Activated CD8-positive, alpha-beta T cell treated with anti-CD3 and anti-CD28 coated beads for 36 hours (primary cell): ENCODE measurements at regions not wholly inside any gene's neighbourhood (a gene's known extent, or its start where the extent isn't known, plus 50 kb on each side); places are given as distances from the start of the nearest gene placed in this dataset.

Source experiments
- ATAC-seq: fragments of 200-7000 bp; cut with Tn5 transposase; one replicate; pipeline ENCODE4 v1.10.0; 2021; ENCODE audit warnings: mild to moderate bottlenecking, moderate library complexity
- CTCF ChIA-PET: fragments of 350-600 bp; sonication (Branson Sonifier 250); formaldehyde crosslinking; loops from one replicate; lab custom pipeline; 2021; ENCODE audit warnings: antibody characterized with exemption; lab: Charles Lee
- POLR2A ChIA-PET: fragments of 350-600 bp; sonication (Branson Sonifier 250); formaldehyde crosslinking; loops from one replicate; lab custom pipeline; 2021; ENCODE audit warnings: antibody characterized with exemption; lab: Charles Lee
- DNase-seq: peaks from one replicate; pipeline ENCODE4 v3.0.0-alpha.2; 2020
- H3K27ac Mint-ChIP-seq: one replicate; pipeline ENCODE4 v1.8.0; 2021; ENCODE audit warnings: mild to moderate bottlenecking, mixed read lengths
- H3K27me3 Mint-ChIP-seq: one replicate; pipeline ENCODE4 v1.8.0; 2021; ENCODE audit warnings: mixed read lengths
- H3K36me3 Mint-ChIP-seq: one replicate; pipeline ENCODE4 v1.8.0; 2021; ENCODE audit warnings: low read depth, mixed read lengths
- H3K4me1 Mint-ChIP-seq: one replicate; pipeline ENCODE4 v1.8.0; 2021; ENCODE audit warnings: low read depth, mixed read lengths
- H3K4me3 Mint-ChIP-seq: one replicate; pipeline ENCODE4 v1.8.0; 2021; ENCODE audit warnings: mild to moderate bottlenecking, moderate library complexity, mixed read lengths
- H3K9me3 Mint-ChIP-seq: one replicate; pipeline ENCODE4 v1.8.0; 2021; ENCODE audit warnings: mixed read lengths
- intact Hi-C: fragments of 100-400 bp; cut with micrococcal nuclease; formaldehyde crosslinking; loops from one replicate; pipeline ENCODE4 v1.10.0; 2022
- TF ChIP-seq, protein P1 (sequence below): fragments of 200-600 bp; IDR thresholded peaks from one replicate; pipeline ENCODE4 v1.8.0; 2022; ENCODE audit warnings: antibody characterized with exemption, mild to moderate bottlenecking

DNA sequence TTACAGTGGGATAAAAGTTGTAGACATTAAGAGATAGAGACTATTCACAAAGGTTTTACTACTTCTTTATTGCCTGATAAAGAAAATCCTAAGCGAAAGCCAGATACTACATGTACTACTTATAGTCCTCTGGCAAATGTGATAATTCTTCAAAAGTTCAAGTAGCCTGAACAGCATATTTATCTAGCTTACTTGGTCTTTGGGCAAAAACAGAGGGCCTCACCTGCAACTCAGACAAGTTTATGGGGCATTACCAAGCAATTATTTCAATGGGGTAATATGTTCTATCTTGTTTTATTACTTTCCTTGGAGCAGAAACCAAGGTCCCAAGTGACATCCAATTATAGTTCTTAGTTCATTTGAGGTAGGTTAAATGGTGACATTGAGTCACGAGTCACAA is 390.1 kb upstream of the ARHGEF26 start:
- H3K36me3 Mint-ChIP-seq: peaks cover 2% of the 10 kb centered on the region
- intact Hi-C loops: no loop called here
- no peak overlapping the region for H3K4me3 Mint-ChIP-seq
- peaks cover 1% of the 10 kb centered on the region for H3K27me3 Mint-ChIP-seq
- peaks cover 12% of the 10 kb centered on the region for H3K9me3 Mint-ChIP-seq
- DNase-seq (no peak), ATAC-seq (no peak)
- CTCF ChIA-PET: no interaction called here
- H3K27ac Mint-ChIP-seq: no peak overlapping the region
- POLR2A ChIA-PET: no interaction called here
- no peaks in the 10 kb centered on the region for H3K4me1 Mint-ChIP-seq
- TF ChIP-seq, protein P1, sequence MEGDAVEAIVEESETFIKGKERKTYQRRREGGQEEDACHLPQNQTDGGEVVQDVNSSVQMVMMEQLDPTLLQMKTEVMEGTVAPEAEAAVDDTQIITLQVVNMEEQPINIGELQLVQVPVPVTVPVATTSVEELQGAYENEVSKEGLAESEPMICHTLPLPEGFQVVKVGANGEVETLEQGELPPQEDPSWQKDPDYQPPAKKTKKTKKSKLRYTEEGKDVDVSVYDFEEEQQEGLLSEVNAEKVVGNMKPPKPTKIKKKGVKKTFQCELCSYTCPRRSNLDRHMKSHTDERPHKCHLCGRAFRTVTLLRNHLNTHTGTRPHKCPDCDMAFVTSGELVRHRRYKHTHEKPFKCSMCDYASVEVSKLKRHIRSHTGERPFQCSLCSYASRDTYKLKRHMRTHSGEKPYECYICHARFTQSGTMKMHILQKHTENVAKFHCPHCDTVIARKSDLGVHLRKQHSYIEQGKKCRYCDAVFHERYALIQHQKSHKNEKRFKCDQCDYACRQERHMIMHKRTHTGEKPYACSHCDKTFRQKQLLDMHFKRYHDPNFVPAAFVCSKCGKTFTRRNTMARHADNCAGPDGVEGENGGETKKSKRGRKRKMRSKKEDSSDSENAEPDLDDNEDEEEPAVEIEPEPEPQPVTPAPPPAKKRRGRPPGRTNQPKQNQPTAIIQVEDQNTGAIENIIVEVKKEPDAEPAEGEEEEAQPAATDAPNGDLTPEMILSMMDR: no peak

DNA sequence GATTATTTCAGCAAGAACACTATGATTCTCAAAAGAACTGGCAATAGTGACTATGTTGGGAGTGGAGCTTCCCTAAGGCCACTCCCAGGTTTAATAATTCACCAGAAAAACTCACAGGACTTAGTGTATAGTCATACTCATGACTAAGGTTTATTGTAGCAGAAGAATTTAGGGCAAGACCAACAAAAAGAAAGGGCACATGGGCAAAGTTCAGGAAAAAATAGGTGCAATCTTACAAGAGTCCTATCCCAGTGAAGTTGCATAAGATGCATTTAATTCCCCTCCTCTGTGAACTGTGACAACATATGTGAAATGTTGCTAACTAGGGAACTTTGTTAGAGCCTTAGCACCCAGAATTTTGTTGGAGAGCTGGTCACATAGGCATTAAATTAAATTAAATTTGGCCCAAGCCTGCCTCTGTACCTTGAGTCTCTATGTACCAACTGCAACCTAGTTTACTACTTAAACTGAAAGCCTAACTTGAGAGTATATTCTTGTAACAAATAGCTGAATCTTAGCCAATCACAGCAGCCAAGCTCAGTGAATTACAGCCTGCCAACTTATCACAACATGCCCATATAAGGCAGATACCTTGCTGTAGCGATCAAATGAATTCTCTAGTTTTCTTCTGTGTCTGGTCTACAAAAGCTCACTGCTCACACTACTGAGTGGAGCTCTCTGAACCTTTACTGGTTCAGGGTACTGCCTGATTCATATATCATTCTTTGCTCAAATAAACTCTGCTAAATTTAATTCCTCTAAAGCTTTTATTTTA is 386.2 kb upstream of the ARHGEF26 start:
- DNase-seq (no peak), ATAC-seq (no peak)
- peaks cover 12% of the 10 kb centered on the region for H3K9me3 Mint-ChIP-seq
- CTCF ChIA-PET: interaction anchor here (1.3 kb wide), 1 partner anchor 13 kb away, joined by 4 read pairs; no protein-coding TSS in a partner anchor
- H3K4me1 Mint-ChIP-seq: no peaks in the 10 kb centered on the region
- TF ChIP-seq, protein P1: no peak
- H3K27ac Mint-ChIP-seq: no peak overlapping the region
- intact Hi-C loops: no loop called here
- H3K36me3 Mint-ChIP-seq: peaks cover 2% of the 10 kb centered on the region
- no peak overlapping the region for H3K4me3 Mint-ChIP-seq
- POLR2A ChIA-PET: no interaction called here
- H3K27me3 Mint-ChIP-seq: peaks cover 2% of the 10 kb centered on the region

DNA sequence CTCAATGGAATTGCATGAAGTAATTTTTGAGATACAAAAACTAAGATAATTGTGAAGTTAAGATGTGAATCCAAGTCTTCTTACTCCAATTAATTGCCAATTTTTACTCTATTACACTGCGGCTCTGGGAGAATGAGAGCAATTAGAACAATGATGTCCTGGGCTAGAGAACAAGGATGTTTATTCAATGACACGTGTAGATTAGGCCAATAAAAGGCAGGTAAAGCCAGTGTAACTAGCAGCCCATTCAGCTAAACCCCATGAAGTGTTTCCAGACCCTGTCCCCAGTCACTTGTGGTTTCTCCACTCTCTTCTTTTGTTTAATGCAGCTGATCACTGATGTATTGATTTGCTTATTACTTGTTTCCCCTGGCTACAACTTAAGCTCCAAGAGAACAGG is 381.1 kb upstream of the ARHGEF26 start:
- ChIA-PET POLR2A (no interaction called here), CTCF (no interaction called here)
- H3K27me3 Mint-ChIP-seq: peaks cover 2% of the 10 kb centered on the region
- intact Hi-C loops: no loop called here
- TF ChIP-seq, protein P1: no peak
- no peaks in the 10 kb centered on the region for H3K36me3 Mint-ChIP-seq
- no peak for ATAC-seq
- H3K4me1 Mint-ChIP-seq: no peaks in the 10 kb centered on the region
- H3K9me3 Mint-ChIP-seq: no peaks in the 10 kb centered on the region
- no peak for DNase-seq
- H3K27ac Mint-ChIP-seq: no peak overlapping the region
- H3K4me3 Mint-ChIP-seq: no peak overlapping the region

DNA sequence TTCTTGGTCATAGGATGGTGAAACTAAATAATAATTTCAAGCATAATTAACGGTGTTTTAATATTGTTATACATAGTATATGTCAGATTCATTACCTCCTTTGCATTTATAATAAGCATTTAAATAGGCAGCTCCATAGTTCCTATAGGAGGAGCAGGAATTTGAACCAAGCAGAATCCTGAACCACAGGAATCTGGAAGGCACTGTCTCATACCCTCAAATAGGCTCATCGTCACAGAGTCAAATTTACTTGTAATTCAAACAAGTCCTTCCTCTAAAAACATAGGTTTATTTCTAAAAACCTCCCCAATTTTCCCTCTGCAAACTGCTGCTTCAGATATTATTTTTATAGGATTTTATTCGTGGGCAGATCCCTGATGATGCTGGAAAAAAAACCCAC is 376.3 kb upstream of the ARHGEF26 start:
- H3K36me3 Mint-ChIP-seq: no peaks in the 10 kb centered on the region
- H3K27me3 Mint-ChIP-seq: no peaks in the 10 kb centered on the region
- TF ChIP-seq, protein P1: no peak
- H3K9me3 Mint-ChIP-seq: no peaks in the 10 kb centered on the region
- no peaks in the 10 kb centered on the region for H3K4me1 Mint-ChIP-seq
- no peak overlapping the region for H3K4me3 Mint-ChIP-seq
- POLR2A ChIA-PET: no interaction called here
- CTCF ChIA-PET: no interaction called here
- DNase-seq (no peak), ATAC-seq (no peak)
- H3K27ac Mint-ChIP-seq: no peak overlapping the region
- intact Hi-C loops: no loop called here

DNA sequence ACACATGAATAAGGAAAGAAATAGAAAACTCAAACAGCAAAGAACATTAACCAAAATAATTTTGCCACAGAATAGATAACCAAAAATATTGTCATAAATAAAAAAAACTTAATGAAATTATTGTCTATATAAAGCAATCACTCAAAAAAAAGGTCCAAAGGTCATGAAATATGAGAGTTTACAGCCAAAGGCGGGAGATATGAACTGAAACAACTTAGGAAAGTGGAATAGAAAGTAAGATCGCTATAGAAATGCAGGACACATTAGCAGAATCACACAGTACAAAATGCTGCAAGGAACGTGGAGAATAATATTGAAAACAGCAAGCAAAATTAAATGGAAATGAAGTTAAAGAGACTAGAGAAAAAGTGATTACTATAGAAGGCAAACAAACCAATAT is 375.0 kb upstream of the ARHGEF26 start:
- Mint-ChIP-seq H3K27ac (no peak overlapping the region), H3K9me3 (no peaks in the 10 kb centered on the region), H3K36me3 (no peaks in the 10 kb centered on the region), H3K4me3 (no peak overlapping the region), H3K4me1 (no peaks in the 10 kb centered on the region), H3K27me3 (no peaks in the 10 kb centered on the region)
- no peak for ATAC-seq
- ChIA-PET POLR2A (no interaction called here), CTCF (no interaction called here)
- TF ChIP-seq, protein P1: no peak
- intact Hi-C loops: no loop called here
- no peak for DNase-seq
